K562 (cell line): ENCODE measurements at regions not wholly inside any gene's neighbourhood (a gene's known extent, or its start where the extent isn't known, plus 50 kb on each side); places are given as distances from the start of the nearest gene placed in this dataset.

ENCODE experiments used
- BHLHE40 ChIP-seq: IDR thresholded peaks from 2 replicates; pipeline ENCODE4 v1.6.1; 2011; ENCODE audit warnings: low read length, improper control_type of control experiment
- CTBP1 ChIP-seq: fragments of 450-650 bp; IDR thresholded peaks from 2 replicates; pipeline ENCODE4 v1.6.1; 2016; ENCODE audit warnings: borderline replicate concordance
- DPF2 ChIP-seq: fragments of 450-650 bp; IDR thresholded peaks from 2 replicates; pipeline ENCODE4 v1.6.1; 2016
- EHMT2 ChIP-seq: fragments of 450-650 bp; IDR thresholded peaks from 2 replicates; pipeline ENCODE4 v1.6.1; 2018; ENCODE audit warnings: antibody characterized with exemption
- FOSL1 ChIP-seq: fragments of 200-800 bp; sonication (Bioruptor generic); conservative IDR thresholded peaks from 2 replicates; pipeline ENCODE4 v1.6.1; 2016; ENCODE audit warnings: missing genetic modification characterization, missing compliant biosample characterization
- GABPA ChIP-seq: fragments of 200-800 bp; sonication (Bioruptor generic); conservative IDR thresholded peaks from 2 replicates; pipeline ENCODE4 v1.6.1; 2016; ENCODE audit warnings: low read depth, missing genetic modification characterization, missing compliant biosample characterization
- HDAC1 ChIP-seq, 2 experiments: fragments of 450-650 bp; IDR thresholded peaks; 2 replicates each; pipeline ENCODE4 v1.6.1; 2016 to 2017; ENCODE audit warnings: inconsistent platforms in 1 of 2, mild to moderate bottlenecking in 1 of 2, moderate library complexity in 1 of 2
- HOMEZ ChIP-seq: fragments of 250-450 bp; sonication (Bioruptor Pico); IDR thresholded peaks from 2 replicates; pipeline ENCODE4 v1.4.0; 2020; ENCODE audit warnings: mild to moderate bottlenecking, moderate library complexity
- KDM1A ChIP-seq, 2 experiments: fragments of 450-650 bp; IDR thresholded peaks; 2 replicates each; pipeline ENCODE4 v1.6.1; 2016; ENCODE audit warnings: mild to moderate bottlenecking in 2 of 2
- LARP7 ChIP-seq: fragments of 450-650 bp; IDR thresholded peaks from 2 replicates; pipeline ENCODE4 v1.6.1; 2016
- LCOR ChIP-seq: sonication (generic); formaldehyde crosslinking; IDR thresholded peaks from 2 replicates; pipeline ENCODE4 v1.8.0; 2022; ENCODE audit warnings: mild to moderate bottlenecking, missing genetic modification reagents
- NFATC3 ChIP-seq: fragments of 450-650 bp; IDR thresholded peaks from 2 replicates; pipeline ENCODE4 v1.6.1; 2017; ENCODE audit warnings: mild to moderate bottlenecking
- POLR3G ChIP-seq: IDR thresholded peaks from 2 replicates; pipeline ENCODE4 v1.6.1; 2011; ENCODE audit not compliant: insufficient read length, insufficient replicate concordance; ENCODE audit errors: extremely low read depth
- SMARCA4 ChIP-seq: fragments of 450-650 bp; IDR thresholded peaks from 2 replicates; pipeline ENCODE4 v1.6.1; 2016
- SOX6 ChIP-seq: fragments of 450-650 bp; IDR thresholded peaks from 2 replicates; pipeline ENCODE4 v1.6.1; 2014; ENCODE audit warnings: mild to moderate bottlenecking
- TCF7L2 ChIP-seq: fragments of 150-350 bp; IDR thresholded peaks from 2 replicates; pipeline ENCODE4 v1.6.1; 2016; ENCODE audit warnings: low read depth, mild to moderate bottlenecking, low read length, moderate library complexity
- TRIM24 ChIP-seq, 2 experiments: fragments of 450-650 bp; IDR thresholded peaks; 2 replicates each; pipeline ENCODE4 v1.6.1; 2016
- ZBTB5 ChIP-seq: fragments of 450-650 bp; IDR thresholded peaks from 2 replicates; pipeline ENCODE4 v1.6.1; 2017; ENCODE audit warnings: antibody characterized with exemption
- TF ChIP-seq, protein P1 (sequence below): IDR thresholded peaks from 3 replicates; pipeline ENCODE4 v1.6.1; 2011; ENCODE audit warnings: borderline replicate concordance, mild to moderate bottlenecking, moderate library complexity; ENCODE audit not compliant: insufficient read length; ENCODE audit errors: extremely low read depth
- TF ChIP-seq, protein P2 (sequence below), 2 experiments: fragments of 450-650 bp in 1 of 2; sonication (generic) in 1 of 2; formaldehyde crosslinking in 1 of 2; IDR thresholded peaks in 1 of 2; conservative IDR thresholded peaks in 1 of 2; 2 replicates each; pipeline versions ENCODE4 v1.6.1 to v1.8.1; 2016 to 2023; ENCODE audit warnings: mild to moderate bottlenecking in 2 of 2, moderate library complexity in 2 of 2, inconsistent platforms in 1 of 2, missing genetic modification reagents in 1 of 2

GRCh38 chr4:138898282-138898681, 117.3 kb upstream of the NOCT start (continued):
- TF ChIP-seq SOX6: no peak
- TF ChIP-seq HDAC1 (IDR thresholded peaks at IDR 0.05): 0 out of 4 replicates have a peak, but pooled peaks of 1 of the 2 experiments have one; percentile 32
- 0 out of 2 replicates have a peak, but pooled peaks have one; percentile 26 for TF ChIP-seq DPF2
- TF ChIP-seq, protein P1, sequence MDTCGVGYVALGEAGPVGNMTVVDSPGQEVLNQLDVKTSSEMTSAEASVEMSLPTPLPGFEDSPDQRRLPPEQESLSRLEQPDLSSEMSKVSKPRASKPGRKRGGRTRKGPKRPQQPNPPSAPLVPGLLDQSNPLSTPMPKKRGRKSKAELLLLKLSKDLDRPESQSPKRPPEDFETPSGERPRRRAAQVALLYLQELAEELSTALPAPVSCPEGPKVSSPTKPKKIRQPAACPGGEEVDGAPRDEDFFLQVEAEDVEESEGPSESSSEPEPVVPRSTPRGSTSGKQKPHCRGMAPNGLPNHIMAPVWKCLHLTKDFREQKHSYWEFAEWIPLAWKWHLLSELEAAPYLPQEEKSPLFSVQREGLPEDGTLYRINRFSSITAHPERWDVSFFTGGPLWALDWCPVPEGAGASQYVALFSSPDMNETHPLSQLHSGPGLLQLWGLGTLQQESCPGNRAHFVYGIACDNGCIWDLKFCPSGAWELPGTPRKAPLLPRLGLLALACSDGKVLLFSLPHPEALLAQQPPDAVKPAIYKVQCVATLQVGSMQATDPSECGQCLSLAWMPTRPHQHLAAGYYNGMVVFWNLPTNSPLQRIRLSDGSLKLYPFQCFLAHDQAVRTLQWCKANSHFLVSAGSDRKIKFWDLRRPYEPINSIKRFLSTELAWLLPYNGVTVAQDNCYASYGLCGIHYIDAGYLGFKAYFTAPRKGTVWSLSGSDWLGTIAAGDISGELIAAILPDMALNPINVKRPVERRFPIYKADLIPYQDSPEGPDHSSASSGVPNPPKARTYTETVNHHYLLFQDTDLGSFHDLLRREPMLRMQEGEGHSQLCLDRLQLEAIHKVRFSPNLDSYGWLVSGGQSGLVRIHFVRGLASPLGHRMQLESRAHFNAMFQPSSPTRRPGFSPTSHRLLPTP: no peak
- no peak for TF ChIP-seq HOMEZ (CRISPR knock-in tag)
- TF ChIP-seq LARP7: no peak
- TF ChIP-seq ZBTB5: no peak
- no peak for TF ChIP-seq BHLHE40
- no peak for TF ChIP-seq POLR3G
- TF ChIP-seq, protein P2, sequence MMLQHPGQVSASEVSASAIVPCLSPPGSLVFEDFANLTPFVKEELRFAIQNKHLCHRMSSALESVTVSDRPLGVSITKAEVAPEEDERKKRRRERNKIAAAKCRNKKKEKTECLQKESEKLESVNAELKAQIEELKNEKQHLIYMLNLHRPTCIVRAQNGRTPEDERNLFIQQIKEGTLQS (IDR thresholded peaks at IDR 0.05): peak; percentile 82
- TF ChIP-seq, protein P2 (CRISPR knock-in tag; conservative IDR thresholded peaks at IDR 0.05): no peak
- TF ChIP-seq NFATC3: no peak
- no peak for TF ChIP-seq CTBP1
- peak in 1 of 2 experiments; percentile 60; a peak in 3 of 4 replicates for TF ChIP-seq KDM1A (IDR thresholded peaks at IDR 0.05)
- no peak for TF ChIP-seq LCOR (CRISPR knock-in tag)
- TF ChIP-seq SMARCA4: peak; percentile 11; the same call in 1 of the 2 replicates
- no peak for TF ChIP-seq TRIM24 (IDR thresholded peaks at IDR 0.05)
- TF ChIP-seq EHMT2: no peak
- TF ChIP-seq GABPA: no peak
- no peak for TF ChIP-seq TCF7L2
- peak; percentile 88 for TF ChIP-seq FOSL1 (tag)
- TF ChIP-seq, all 486 proteins: peak for 15
